ENCODE measurements at regions not wholly inside any gene's neighbourhood (a gene's known extent, or its start where the extent isn't known, plus 50 kb on each side); places are given as distances from the start of the nearest gene placed in this dataset.
"Not testable (repeated sequence)": the region's sequence is repeated elsewhere in the genome, so short reads cannot be mapped to it uniquely, and the experiment has no call there.

DNA sequence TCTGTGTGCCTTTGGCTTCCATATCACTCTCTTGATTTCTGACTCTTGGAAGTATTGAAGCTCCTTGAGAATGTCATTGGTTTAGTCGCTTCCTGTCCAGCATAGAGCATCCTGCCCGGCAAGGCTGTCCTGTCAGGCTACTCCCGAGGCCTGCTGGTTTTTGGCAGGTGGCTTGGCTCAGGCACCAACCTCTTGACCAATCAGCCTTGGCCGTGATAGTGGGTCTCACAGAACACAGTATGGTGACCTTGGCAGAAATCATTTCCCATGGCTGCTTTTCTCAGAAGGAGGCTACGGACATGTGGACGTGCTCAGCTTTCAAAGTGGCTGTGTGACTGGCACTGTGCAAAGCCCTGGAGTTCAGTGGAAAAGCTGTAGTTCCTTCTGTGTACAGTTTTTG is 516.9 kb downstream of the REEP3 start:
- DNase-seq: no peak

DNA sequence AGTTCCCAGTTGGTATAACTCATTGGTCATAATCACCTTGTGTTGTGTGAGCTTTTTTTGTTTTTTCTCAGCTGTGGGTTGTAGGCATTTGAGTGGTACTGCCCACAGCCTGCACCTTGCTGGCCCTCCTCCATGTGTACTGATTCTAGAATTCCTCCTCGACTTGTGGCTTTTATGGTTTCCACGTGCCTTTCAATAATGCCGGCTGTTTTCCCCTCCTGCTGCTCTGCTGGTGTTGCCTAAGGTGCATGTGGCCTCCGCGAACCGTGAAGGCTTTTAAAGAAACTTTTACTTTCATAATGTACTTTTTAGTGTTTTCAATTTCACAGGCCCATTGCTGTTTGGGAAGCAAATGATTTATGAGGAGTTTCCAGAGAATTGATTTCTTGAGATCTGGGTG is 518.0 kb downstream of the REEP3 start:
- DNase-seq: no peak

DNA sequence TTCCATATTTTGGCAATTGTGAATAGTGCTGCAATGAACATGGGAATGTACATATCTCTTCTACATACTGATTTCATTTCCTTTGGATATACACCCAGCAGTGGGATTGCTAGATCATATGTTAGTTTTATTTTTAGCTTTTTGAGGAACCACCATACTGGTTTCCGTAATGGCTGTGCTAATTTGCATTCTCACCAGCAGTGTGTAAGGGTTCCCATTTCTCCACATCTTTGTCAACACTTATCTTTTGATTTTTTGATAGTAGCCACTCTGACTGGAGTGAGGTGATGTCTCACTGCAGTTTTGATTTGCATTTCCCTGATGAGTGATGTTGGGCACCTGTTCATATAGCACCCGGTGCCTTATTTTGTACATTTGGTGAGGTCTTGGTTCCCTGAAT is 519.6 kb downstream of the REEP3 start:
- no peak for DNase-seq

DNA sequence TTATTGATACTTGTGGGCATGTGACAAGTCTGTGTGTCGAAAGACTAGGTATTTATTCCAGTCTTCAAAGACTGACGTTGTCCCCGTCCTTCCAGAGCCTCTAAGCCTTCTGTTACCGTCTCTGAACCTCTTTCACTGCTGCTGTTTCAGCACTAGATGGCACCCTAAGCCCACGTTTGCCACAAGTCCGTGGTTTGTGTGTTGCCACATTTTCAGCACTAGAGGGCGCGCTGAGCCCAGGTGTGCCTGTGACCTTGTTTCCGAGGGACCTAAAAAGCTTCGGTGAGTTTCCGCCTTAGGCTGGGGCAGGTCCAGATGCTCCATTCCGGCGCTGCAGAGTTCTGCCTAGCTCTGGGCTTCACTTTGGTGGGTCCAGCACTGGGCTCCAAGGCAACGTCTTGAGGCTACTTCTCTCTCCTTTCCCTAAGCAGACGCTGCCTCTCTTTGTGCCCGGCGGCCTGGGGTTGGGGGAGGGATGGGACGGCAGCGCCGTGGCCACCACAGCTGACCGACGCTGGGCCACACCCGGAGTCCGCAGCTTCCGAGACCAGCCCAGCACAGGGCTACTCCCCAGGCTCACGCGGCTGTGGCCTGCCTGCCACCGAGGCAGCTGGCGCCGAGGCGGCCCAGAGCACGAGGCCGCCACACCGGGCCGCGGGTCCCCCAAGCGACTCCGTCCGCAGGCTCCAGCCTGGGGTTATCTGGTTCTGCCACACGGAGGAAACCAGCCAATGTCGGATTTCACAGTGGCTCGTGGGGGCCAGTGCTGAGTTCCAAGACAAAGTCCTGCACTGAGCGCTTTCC is 520.2 kb downstream of the REEP3 start:
- DNase-seq: peak; percentile 33 to 44

- DNase-seq: no peak
Measured at GRCh38 chr10:64041989-64042490, 520.8 kb downstream of the REEP3 start.

GRCh38 chr10:64044098-64044497 is 522.9 kb downstream of the REEP3 start:
- no peak for DNase-seq

GRCh38 chr10:64044957-64045632 is 523.9 kb downstream of the REEP3 start:
- not testable (repeated sequence) for DNase-seq

DNA sequence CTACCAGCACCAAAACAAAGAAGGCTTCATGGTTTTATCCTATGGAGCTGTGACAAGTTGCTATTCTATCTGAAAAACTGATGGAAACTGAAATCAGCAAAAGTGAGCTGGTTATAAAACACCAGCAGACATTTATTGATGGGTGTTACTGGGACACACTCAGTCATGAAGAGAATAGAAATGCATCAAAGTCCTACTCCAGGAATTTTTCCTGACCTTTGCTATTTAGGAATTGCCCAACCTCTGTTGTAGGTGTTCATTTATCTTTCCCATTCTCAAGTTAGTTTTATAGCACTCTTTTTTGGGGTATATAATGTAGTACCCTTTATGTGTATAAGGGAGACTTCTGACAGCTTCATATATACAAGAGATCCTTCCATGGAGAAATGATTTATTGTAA is 533.2 kb downstream of the REEP3 start:
- no peak for DNase-seq

GRCh38 chr10:64059884-64060283 is 538.7 kb downstream of the REEP3 start:
- DNase-seq: no peak

GRCh38 chr10:64060389-64060788 is 539.2 kb downstream of the REEP3 start:
- no peak for DNase-seq

DNA sequence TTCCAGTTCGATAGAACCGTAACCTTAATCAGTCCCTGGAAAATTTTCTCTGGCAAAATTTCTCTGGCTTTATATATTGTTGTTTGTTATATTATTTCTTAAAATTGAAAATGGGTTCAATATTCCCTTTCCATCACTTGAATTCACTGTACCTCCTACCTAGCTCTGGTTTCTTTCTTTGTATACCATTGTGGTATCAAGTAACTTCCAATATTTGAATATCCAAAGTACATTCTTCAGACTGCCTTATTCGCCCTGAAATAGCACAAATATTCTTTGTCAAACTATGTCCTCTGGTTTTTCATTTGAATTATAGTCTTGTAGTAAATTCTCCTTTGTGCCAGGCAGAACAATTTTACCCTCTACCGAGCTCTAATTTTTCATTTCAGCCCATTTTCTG is 541.6 kb downstream of the REEP3 start:
- no peak for DNase-seq

DNA sequence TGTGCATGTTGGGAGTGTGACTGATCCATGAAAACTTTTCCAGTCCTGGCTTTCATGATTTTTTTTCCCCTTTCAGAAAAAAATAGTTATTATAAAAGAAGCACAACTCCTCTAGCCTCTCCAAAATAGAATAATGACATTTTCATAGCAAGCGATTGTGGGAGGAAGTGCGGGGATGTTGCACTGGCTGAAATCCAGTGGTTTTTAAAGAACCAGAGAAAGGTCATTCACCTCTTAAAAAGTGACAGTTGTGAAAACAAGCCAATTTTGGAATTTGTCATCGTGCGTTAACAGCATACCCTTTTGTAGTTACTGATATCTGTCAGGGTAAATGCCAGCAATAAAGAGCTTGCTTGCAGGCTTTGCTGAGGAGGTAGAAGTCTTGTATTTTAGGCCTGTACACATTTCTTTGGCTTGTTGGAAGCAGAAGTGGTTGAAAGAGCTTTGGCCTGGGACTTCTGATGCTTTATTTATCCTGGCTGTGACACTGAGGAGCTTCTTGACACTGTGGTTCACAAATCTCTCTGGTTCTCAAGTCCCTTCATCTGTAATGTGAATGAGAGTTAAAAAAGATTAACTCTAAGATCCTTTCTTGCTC is 545.9 kb downstream of the REEP3 start:
- DNase-seq: no peak

- DNase-seq: no peak
Measured at GRCh38 chr10:64067859-64068258, 546.7 kb downstream of the REEP3 start.

DNA sequence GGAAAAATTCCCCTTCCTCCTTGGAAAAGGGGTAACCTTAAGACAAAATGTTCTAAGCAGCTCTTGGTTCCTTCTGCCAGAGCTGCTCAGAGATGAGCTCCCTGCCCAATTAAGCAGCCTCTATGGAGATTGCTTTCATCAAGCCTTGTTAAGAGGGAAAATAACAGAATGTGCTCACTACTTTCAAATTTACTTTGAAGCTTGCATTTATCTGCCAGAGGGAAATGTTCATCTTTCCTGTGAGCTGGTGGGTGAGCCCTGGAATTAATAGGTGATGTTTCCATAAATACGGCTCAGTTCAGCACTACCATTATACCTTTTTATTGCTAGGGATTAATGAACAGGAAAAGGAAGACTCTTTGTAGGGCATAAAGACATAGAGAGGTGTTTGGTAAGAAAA is 549.0 kb downstream of the REEP3 start:
- no peak for DNase-seq

GRCh38 chr10:64071218-64071617 is 550.0 kb downstream of the REEP3 start:
- no peak for DNase-seq

GRCh38 chr10:64075604-64076003 is 554.4 kb downstream of the REEP3 start:
- no peak for DNase-seq

GRCh38 chr10:64076322-64076940 is 555.2 kb downstream of the REEP3 start:
- no peak for DNase-seq

DNA sequence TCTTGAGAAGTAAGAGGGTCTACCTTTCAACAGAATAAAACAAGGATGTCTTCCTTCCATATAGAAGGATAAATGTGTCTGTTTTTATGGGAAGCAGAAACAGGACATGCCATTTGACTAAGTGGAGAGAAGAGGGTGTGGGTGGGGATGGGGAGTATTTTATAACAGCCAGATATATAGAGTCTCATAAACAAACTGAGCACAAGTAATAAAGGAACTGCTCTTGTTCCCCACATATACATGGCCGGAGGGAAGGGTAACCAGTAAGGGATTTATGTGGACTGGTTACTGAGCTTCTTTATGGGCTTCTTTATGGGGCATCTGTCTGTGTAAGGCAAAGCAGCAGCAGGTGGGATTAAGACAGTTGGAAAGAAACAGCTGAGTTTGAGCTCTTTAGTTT is 558.1 kb downstream of the REEP3 start:
- DNase-seq: no peak

DNA sequence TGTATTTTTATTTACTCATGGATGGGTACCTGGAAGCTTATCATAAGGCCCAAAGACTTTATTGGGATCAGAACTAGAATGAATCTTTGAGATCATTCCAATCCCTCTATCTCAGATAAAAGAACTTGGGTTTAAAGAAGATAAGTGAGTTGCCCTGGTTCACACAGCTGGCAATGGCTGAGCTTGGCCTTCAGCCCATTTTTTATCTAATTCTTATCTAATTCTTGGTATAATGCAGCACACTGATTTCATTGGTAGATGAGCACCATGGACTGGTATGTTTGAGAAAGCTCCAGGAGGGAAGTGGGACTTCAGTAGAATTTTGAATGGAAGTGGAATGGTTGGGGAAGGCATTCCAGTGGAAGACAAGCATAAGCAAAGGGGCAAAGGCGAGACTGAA is 558.9 kb downstream of the REEP3 start:
- DNase-seq: no peak

- DNase-seq: no peak
Measured at GRCh38 chr10:64081947-64082482, 560.8 kb downstream of the REEP3 start.

GRCh38 chr10:64086083-64086767 is 565.0 kb downstream of the REEP3 start:
- no peak for DNase-seq

DNA sequence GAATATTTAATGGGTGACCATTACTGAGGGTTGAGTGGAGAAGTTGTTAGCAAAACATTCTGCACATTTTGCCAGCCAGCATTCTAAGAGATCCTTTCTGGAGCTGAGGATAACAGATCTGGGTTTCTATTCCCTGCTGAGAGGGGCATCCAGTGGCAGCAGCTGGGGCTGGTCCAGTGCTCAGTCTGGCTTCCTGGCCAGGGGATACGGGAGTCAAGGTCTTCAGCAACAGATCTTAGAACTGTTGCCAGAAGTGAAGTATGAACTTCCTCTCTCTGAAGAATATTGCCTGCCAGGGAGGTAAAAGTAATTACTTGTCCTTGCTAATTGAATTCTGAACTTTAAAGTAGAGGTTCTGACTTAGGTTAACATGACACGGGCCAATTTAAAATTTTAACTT is 568.4 kb downstream of the REEP3 start:
- no peak for DNase-seq

DNA sequence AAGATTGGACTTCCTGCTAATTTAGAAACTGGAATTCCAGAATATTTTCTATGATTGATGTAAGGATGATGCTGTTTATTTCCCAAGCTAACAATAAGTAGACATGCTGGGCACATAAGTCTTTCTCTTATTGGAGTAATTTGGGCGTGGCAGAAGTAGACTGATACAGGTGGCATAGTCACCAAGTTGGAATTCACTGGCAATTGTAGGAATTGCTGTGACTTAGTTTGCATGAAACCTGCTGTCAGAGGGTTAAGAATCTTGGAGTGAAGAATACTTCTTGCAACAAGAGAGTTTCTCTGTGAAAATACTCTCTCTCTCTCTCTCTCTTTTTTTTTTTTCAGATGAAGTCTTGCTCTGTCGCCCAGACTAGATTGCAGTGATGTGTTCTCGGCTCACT is 569.7 kb downstream of the REEP3 start:
- DNase-seq: no peak

All from NCI-H2081 (cell line).